Endothelial cell of umbilical vein (primary cell): ENCODE measurements at regions not wholly inside any gene's neighbourhood (a gene's known extent, or its start where the extent isn't known, plus 50 kb on each side); places are given as distances from the start of the nearest gene placed in this dataset.

Source experiments
- EZH2 ChIP-seq: IDR thresholded peaks from 2 replicates; pipeline ENCODE4 v1.6.1; 2012; ENCODE audit warnings: borderline replicate concordance, low read depth, mild to moderate bottlenecking, moderate library complexity, low read length, inconsistent platforms; ENCODE audit not compliant: severe bottlenecking
- GATA2 ChIP-seq: IDR thresholded peaks from 2 replicates; pipeline ENCODE4 v1.7.0; 2011; ENCODE audit warnings: low read depth, mild to moderate bottlenecking, moderate library complexity, mixed read lengths, low read length; ENCODE audit not compliant: insufficient read length, insufficient read depth
- JUN ChIP-seq: IDR thresholded peaks from 2 replicates; pipeline ENCODE4 v1.6.1; 2011; ENCODE audit warnings: borderline replicate concordance, low read depth; ENCODE audit not compliant: insufficient read length, insufficient read depth
- MYC ChIP-seq: IDR thresholded peaks from one replicate; pipeline ENCODE4 v1.6.1; 2011; ENCODE audit warnings: mild to moderate bottlenecking, low read depth, low read length
- POLR2A ChIP-seq: IDR thresholded peaks from 2 replicates; pipeline ENCODE4 v1.6.1; 2012; ENCODE audit warnings: low read depth, mild to moderate bottlenecking, control low read depth, low read length
- POLR2AphosphoS5 ChIP-seq: IDR thresholded peaks from 2 replicates; pipeline ENCODE4 v1.6.1; 2012; ENCODE audit warnings: low read depth, mild to moderate bottlenecking, control low read depth, low read length, moderate library complexity; ENCODE audit not compliant: insufficient read depth
- TF ChIP-seq, protein P1 (sequence below), 2 donors: IDR thresholded peaks; 1 replicate in 1 of 2; 2 replicates in 1 of 2; pipeline ENCODE4 v1.5.1; 2011; ENCODE audit warnings: low read length in 2 of 2, mild to moderate bottlenecking in 2 of 2, moderate library complexity in 2 of 2, control low read depth in 1 of 2, inconsistent platforms in 1 of 2, low read depth in 1 of 2; ENCODE audit not compliant: insufficient read depth in 1 of 2; ENCODE audit errors: extremely low read depth in 1 of 2
- TF ChIP-seq, protein P2 (sequence below): IDR thresholded peaks from 2 replicates; pipeline ENCODE4 v1.6.1; 2011; ENCODE audit not compliant: insufficient read depth, insufficient read length

DNA sequence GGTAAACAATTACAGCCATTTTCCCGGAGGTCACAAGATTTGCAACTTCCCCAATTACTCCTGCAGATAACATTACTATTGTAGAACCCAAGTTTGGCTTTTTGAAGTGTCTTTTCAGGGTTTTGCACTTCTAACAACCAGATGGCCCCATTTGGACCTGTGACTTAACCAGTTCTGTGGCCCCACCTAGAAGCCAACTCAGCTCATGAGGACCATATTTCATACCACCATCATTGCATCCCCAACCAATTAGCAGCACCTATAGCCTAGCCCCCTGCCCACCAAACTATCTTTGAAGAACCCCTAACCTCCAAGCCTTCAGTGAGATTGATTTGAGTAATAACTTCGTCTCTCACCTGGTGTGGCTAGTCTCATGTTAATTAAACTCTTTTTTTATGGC is 51.3 kb upstream of the WDR11 start:
- TF ChIP-seq POLR2A (no peak), EZH2 (no peak), POLR2AphosphoS5 (no peak), JUN (no peak), MYC (no peak), GATA2 (no peak)
- TF ChIP-seq, protein P1, sequence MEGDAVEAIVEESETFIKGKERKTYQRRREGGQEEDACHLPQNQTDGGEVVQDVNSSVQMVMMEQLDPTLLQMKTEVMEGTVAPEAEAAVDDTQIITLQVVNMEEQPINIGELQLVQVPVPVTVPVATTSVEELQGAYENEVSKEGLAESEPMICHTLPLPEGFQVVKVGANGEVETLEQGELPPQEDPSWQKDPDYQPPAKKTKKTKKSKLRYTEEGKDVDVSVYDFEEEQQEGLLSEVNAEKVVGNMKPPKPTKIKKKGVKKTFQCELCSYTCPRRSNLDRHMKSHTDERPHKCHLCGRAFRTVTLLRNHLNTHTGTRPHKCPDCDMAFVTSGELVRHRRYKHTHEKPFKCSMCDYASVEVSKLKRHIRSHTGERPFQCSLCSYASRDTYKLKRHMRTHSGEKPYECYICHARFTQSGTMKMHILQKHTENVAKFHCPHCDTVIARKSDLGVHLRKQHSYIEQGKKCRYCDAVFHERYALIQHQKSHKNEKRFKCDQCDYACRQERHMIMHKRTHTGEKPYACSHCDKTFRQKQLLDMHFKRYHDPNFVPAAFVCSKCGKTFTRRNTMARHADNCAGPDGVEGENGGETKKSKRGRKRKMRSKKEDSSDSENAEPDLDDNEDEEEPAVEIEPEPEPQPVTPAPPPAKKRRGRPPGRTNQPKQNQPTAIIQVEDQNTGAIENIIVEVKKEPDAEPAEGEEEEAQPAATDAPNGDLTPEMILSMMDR (IDR thresholded peaks at IDR 0.05; ENCODE audit: extremely low read depth in 1 of 2, insufficient read depth in 1 of 2, low read depth in 1 of 2, low read length in 2 of 2) = no peak
- TF ChIP-seq, protein P2, sequence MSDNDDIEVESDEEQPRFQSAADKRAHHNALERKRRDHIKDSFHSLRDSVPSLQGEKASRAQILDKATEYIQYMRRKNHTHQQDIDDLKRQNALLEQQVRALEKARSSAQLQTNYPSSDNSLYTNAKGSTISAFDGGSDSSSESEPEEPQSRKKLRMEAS = no peak
